ENCODE measurements at regions not wholly inside any gene's neighbourhood (a gene's known extent, or its start where the extent isn't known, plus 50 kb on each side); places are given as distances from the start of the nearest gene placed in this dataset.
A peak's percentile ranks its signal among the peaks of the same experiment; 100 is the strongest.
"Not testable (repeated sequence)": the region's sequence is repeated elsewhere in the genome, so short reads cannot be mapped to it uniquely, and the experiment has no call there.

DNA sequence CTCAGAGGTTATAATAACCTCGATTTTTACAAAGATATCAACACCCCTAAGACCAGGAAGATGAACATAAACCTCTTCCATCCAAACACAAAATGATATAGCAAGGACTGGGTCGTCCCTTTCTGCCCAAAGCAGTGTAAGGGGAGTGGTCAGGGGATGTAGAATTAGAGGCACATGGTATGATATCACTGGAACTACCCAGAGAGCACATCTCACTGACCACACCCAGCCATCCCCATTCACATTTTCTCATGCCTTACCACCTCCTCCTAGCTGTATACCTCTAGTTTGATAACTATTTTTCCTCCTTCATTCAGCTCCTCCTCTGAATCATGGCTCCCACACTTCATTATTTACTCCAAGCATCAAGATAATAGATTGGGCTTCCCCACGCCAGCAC lies 152.6 kb downstream of the COPS8 start:
- 43 to 66% (median 57%) methylated on average over 3 of the region's 3 CpGs for WGBS, 5 donors
- TF ChIP-seq EP300 (IDR thresholded peaks at IDR 0.05) (no peak), POLR2AphosphoS5 (IDR thresholded peaks at IDR 0.05) (no peak), POLR2A (IDR thresholded peaks at IDR 0.05) (no peak)
- TF ChIP-seq, protein P1, sequence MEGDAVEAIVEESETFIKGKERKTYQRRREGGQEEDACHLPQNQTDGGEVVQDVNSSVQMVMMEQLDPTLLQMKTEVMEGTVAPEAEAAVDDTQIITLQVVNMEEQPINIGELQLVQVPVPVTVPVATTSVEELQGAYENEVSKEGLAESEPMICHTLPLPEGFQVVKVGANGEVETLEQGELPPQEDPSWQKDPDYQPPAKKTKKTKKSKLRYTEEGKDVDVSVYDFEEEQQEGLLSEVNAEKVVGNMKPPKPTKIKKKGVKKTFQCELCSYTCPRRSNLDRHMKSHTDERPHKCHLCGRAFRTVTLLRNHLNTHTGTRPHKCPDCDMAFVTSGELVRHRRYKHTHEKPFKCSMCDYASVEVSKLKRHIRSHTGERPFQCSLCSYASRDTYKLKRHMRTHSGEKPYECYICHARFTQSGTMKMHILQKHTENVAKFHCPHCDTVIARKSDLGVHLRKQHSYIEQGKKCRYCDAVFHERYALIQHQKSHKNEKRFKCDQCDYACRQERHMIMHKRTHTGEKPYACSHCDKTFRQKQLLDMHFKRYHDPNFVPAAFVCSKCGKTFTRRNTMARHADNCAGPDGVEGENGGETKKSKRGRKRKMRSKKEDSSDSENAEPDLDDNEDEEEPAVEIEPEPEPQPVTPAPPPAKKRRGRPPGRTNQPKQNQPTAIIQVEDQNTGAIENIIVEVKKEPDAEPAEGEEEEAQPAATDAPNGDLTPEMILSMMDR (IDR thresholded peaks at IDR 0.05) = no peak
- intact Hi-C loops (cut with DNase I; ENCODE audit: low total_unique reads) = no loop called here
- no peak overlapping the region for H3K4me3 ChIP-seq
- H3K4me1 ChIP-seq = peaks cover 0 to 30% (median 17%) of the 10 kb centered on the region in 4 donors
- H3K9me3 ChIP-seq = peaks cover 7 to 33% (median 20%) of the 10 kb centered on the region in 4 donors
- no peak for DNase-seq
- no peak overlapping the region for H3K27ac ChIP-seq
- H3K27me3 ChIP-seq = no peaks in the 10 kb centered on the region
- no peaks in the 10 kb centered on the region for H3K36me3 ChIP-seq

DNA sequence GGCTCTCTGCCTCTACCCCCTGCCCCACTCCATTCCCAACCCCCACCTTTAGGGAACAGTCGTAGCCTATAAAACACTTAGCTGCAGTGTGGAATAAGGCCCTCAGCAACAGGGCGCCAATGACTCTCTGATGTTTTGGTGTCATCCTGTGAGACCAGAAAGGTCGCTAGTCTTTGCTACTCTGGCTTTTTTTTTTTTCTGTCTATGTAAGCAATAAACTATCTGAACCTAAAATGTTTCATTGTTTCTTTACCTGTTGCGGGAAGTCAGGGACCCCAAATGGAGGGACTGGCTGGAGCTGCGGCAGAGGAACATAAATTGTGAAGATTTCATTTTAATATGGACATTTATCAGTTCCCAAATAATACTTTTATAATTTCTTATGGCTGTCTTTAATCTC lies 154.6 kb downstream of the COPS8 start:
- H3K9me3 ChIP-seq = peaks cover 7 to 33% (median 20%) of the 10 kb centered on the region in 4 donors
- intact Hi-C loops (cut with DNase I; ENCODE audit: low total_unique reads) = no loop called here
- TF ChIP-seq, protein P1 (IDR thresholded peaks at IDR 0.05) = no peak
- no peak for TF ChIP-seq EP300 (IDR thresholded peaks at IDR 0.05)
- no peak for TF ChIP-seq POLR2AphosphoS5 (IDR thresholded peaks at IDR 0.05)
- no peak for TF ChIP-seq POLR2A (IDR thresholded peaks at IDR 0.05)

DNA sequence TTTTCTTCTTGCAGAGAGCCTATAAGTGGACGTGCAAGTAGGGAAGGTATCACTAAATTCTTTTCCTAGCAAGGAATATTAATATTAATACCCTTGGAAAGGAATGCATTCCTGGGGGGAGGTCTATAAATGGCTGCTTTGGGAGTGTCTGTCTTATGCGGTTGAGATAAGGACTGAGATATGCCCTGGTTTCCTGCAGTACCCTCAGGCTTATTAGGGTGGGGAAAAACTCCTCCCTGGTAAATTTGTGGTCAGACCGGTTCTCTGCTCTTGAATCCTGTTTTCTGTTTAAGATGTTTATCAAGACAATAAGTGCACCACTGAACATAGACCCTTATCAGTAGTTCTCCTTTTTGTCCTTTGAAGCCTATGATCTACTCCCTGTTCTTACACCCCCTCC lies 155.2 kb downstream of the COPS8 start:
- DNase-seq; intact Hi-C loops (cut with DNase I; ENCODE audit: low total_unique reads); H3K4me1 ChIP-seq; H3K27ac ChIP-seq; H3K27me3 ChIP-seq; H3K36me3 ChIP-seq; H3K4me3 ChIP-seq: not testable (repeated sequence)
- H3K9me3 ChIP-seq = peaks cover 7 to 33% (median 20%) of the 10 kb centered on the region in 4 donors
- WGBS, 5 donors = 72 to 81% (median 76%) methylated on average over 3 of the region's 3 CpGs

More for the DNA sequence above, 154.6 kb downstream of the COPS8 start:
- no peaks in the 10 kb centered on the region for H3K27me3 ChIP-seq
- peaks cover 0 to 13% (median 8%) of the 10 kb centered on the region in 4 donors for H3K4me1 ChIP-seq
- no peak for DNase-seq
- no peak overlapping the region for H3K4me3 ChIP-seq
- H3K27ac ChIP-seq = no peak overlapping the region
- 89 to 94% (median 93%) methylated on average over 5 of the region's 5 CpGs for WGBS, 5 donors
- H3K36me3 ChIP-seq = no peaks in the 10 kb centered on the region

DNA sequence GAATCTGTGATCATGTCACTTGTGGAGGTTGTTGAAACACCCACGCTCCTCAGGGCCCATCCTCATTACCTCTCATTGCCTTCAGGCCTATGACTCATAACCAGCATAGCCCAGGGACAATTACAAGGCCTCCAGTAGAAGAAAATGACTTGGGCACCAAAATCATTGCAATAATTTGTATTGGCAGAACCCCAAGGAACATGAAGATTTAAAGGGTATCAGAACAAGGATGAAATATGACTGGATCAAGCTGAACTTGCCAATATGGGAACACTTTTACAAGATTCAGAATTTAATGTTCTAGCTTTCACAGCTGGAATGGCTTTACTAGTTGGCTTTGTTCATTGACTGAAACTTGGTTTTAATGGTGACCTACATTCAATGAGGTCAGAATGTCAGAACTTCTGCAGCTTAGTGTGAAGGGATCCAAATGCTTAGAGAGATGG lies 156.4 kb downstream of the COPS8 start:
- H3K27me3 ChIP-seq = no peaks in the 10 kb centered on the region
- no peaks in the 10 kb centered on the region for H3K36me3 ChIP-seq
- H3K9me3 ChIP-seq = peaks cover 7 to 33% (median 20%) of the 10 kb centered on the region in 4 donors
- TF ChIP-seq POLR2A (IDR thresholded peaks at IDR 0.05) (no peak), POLR2AphosphoS5 (IDR thresholded peaks at IDR 0.05) (peak in 1 of 3 donors; percentile 23)
- TF ChIP-seq, protein P1 (IDR thresholded peaks at IDR 0.05) = no peak
- intact Hi-C loops (cut with DNase I; ENCODE audit: low total_unique reads) = no loop called here
- peak overlapping the region in 1 of 5 donors; percentile 21 for H3K27ac ChIP-seq
- 53 to 85% (median 62%) methylated on average over 1 of the region's 1 CpG for WGBS, 5 donors
- H3K4me3 ChIP-seq = no peak overlapping the region
- no peaks in the 10 kb centered on the region for H3K4me1 ChIP-seq
- no peak for DNase-seq

DNA sequence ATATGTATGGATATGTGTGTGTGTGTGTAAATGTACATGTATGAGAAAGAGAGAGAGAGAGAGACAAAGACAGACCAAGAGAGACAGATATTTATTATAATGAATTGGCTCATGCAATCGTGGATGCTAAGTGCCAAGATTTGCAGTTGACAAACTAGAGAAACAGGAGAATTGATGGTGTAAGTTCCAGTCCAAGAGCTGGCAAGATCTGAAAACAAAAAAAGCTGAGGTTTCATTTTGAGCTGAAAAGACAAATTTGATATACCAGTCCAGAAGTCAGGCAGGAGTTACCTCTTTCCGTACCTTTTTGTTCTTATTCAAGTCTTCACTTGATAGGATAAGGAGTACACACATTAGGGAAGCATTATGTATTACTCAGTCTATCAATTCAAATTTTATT lies 157.8 kb downstream of the COPS8 start:
- H3K4me3 ChIP-seq = no peak overlapping the region
- no peaks in the 10 kb centered on the region for H3K4me1 ChIP-seq
- TF ChIP-seq, protein P1 (IDR thresholded peaks at IDR 0.05) = no peak
- no peak for TF ChIP-seq POLR2AphosphoS5 (IDR thresholded peaks at IDR 0.05)
- TF ChIP-seq POLR2A (IDR thresholded peaks at IDR 0.05) = no peak
- TF ChIP-seq EP300 (IDR thresholded peaks at IDR 0.05) = no peak
- no peaks in the 10 kb centered on the region for H3K27me3 ChIP-seq
- intact Hi-C loops (cut with DNase I; ENCODE audit: low total_unique reads) = no loop called here
- H3K36me3 ChIP-seq = no peaks in the 10 kb centered on the region
- H3K27ac ChIP-seq = no peak overlapping the region
- peaks cover 7 to 33% (median 20%) of the 10 kb centered on the region in 4 donors for H3K9me3 ChIP-seq
- 63 to 82% (median 73%) methylated on average over 2 of the region's 2 CpGs for WGBS, 5 donors
- DNase-seq = no peak

All from stomach (tissue), 8 donors.